ENCODE measurements at regions not wholly inside any gene's neighbourhood (a gene's known extent, or its start where the extent isn't known, plus 50 kb on each side); places are given as distances from the start of the nearest gene placed in this dataset.
"Not testable (repeated sequence)": the region's sequence is repeated elsewhere in the genome, so short reads cannot be mapped to it uniquely, and the experiment has no call there.

DNA sequence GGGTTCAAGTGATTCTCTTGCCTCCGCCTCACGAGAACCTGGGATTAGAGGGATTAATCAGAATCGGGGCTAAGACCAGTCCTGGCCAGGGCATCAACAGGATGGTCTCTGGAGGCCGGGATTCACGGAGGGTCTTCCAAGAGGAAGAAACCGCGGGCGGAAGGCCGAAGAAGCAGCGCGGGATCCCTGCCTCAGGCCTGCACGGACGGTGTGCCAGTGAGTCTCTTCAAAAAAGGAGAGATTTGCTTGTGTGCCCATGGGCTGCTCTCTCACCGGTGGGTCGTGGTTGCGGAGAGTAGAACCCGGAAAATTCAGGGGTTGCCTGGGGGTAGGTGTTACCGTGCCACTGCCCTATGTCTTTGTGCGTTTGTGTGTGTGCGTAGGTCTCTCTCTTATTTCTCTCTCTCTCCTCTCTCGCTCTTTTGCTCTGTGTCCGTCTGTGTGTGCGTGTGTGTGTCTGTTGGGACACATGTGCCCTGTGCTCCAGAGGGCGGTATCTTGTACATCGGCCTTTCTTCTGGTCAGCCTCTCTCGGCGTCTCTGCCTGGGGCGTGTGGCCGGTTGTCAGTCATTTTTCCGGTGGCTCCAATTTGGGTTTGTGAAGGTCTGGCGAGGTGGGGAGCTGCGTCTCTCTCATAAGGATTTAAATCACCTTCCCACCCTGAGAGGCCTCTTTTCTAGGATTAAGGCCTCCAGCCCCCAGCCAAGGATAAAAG lies 613.2 kb downstream of the KCNJ18 start:
- in situ Hi-C loops (cut with MboI; ENCODE audit: low sequenced_read_pairs, unreplicated experiment), result no loop called here
- TF ChIP-seq, protein P1, sequence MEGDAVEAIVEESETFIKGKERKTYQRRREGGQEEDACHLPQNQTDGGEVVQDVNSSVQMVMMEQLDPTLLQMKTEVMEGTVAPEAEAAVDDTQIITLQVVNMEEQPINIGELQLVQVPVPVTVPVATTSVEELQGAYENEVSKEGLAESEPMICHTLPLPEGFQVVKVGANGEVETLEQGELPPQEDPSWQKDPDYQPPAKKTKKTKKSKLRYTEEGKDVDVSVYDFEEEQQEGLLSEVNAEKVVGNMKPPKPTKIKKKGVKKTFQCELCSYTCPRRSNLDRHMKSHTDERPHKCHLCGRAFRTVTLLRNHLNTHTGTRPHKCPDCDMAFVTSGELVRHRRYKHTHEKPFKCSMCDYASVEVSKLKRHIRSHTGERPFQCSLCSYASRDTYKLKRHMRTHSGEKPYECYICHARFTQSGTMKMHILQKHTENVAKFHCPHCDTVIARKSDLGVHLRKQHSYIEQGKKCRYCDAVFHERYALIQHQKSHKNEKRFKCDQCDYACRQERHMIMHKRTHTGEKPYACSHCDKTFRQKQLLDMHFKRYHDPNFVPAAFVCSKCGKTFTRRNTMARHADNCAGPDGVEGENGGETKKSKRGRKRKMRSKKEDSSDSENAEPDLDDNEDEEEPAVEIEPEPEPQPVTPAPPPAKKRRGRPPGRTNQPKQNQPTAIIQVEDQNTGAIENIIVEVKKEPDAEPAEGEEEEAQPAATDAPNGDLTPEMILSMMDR (IDR thresholded peaks at IDR 0.05; ENCODE audit: borderline replicate concordance, control extremely low read depth, extremely low read depth, insufficient read depth, missing control alignments), result no peak
- no peak for DNase-seq (ENCODE audit: low spot score)

DNA sequence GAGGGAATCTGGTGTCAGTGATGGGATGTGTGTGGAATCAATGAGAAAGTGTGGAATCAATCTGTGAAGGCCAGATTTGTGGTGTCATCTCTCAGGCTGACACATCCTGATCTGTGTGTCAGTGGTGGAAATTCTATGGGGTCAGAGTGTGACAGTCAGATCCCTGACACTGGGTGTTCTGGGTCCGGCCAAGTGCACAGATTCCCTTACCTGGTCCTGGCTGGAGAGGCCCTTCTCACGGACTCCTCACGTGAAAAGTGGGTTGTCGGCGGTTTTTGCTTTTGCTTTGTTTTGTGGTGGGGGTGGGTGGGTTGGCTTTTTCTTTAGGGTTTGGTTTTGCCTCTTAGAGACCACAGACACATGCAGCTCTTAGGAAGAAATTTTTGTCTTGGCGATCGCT lies 618.0 kb downstream of the KCNJ18 start:
- DNase-seq (ENCODE audit: low spot score); in situ Hi-C loops (cut with MboI; ENCODE audit: low sequenced_read_pairs, unreplicated experiment): not testable (repeated sequence)

DNA sequence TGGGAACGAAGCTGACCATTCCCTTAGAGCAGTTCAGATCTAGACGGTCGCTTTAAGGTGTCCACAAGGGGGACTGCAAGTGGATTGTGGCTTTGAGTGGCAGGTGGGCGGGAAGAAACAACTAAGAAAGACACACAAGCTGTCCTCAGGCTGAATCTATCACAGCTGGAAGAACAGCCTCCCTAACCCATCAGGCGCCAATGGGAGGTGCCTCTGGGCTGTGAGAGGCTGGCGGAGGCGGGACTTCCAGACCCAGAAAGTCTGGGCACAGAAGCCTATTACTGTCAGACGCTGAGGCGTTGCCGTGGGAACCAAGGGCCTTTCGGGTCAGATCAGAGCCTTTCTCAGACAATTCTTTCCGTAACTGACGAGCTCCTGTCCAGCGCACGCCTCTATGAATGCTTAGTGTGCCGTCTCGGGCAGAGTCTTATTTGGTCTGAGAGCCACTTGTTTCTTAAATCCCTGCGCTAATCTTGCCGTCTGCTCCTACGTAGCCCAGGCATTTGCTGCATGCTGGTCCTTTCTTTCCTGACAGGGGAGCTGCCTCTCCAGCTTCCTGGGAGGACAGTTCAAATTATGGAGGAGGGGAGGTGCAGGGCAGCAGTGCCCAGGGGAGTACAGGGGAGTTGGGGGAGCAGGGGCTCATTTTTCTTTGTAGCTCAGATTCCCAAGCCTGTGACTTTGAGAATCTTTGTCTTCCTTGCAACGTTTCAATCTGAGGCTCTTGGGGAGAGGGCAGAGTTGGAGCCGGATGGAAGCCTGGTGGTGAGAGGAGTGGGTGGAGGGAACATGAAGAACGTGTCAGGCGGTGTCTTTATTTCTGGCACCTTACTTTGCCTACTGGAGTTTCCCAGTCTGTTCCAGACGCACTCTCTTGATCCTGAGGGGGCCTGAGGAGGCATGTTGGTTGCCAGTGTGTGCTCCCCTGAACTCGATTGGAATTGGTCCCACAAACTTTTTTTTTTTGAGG lies 618.7 kb downstream of the KCNJ18 start:
- no peak for DNase-seq (ENCODE audit: low spot score)
- in situ Hi-C loops (cut with MboI; ENCODE audit: low sequenced_read_pairs, unreplicated experiment), result no loop called here
- TF ChIP-seq, protein P1 (IDR thresholded peaks at IDR 0.05; ENCODE audit: borderline replicate concordance, control extremely low read depth, extremely low read depth, insufficient read depth, missing control alignments), result no peak

DNA sequence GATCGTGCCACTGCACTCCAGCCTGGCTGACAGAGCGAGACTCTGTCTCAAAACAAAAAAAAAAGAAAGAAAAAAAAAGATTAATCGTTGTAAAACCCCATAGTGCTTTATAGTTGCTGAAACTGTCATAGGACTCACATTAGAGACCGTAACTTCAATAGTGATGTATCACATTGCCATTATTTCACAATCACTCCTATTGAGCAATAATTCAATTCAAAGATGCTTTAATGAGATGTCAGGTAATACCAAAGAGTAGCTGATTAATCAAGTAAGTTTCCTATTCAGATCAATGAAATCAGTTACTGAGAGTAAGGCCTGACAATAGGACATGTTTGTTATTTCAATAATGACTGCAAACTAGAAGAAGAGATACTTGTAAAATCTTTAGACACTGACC lies 628.7 kb downstream of the KCNJ18 start:
- in situ Hi-C loops (cut with MboI; ENCODE audit: low sequenced_read_pairs, unreplicated experiment), result not testable (repeated sequence)

DNA sequence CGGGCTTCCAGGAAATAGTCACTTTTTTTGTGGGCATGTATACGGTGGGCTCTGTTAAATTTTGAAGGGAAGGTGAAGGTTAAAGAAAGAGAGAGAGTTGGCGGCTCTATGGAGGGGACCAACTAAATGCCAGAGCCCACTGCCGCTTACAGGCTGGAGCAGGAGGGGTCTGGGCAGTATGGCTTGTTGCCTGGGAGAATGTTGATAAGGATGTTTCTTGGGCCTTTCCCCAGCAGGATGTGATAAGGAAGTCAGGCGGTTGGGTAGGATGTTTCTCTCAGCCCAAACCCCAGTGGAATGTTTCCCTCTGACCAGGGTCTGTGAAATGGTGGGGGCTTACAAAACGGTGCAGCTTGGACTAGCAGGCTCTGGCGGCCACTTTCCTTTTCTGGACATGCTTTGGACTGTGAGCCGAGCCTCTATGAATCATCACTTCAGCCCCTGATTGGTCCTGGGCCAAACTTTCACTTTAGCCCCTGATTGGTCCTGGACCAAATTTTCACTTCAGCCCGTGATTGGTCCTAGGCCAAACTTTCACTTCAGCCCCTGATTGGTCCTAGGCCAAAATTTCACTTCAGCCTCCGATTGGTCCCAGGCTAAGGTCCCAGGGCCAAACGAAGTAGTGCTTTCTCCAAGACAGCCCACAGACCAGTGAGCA lies 630.7 kb downstream of the KCNJ18 start:
- DNase-seq (ENCODE audit: low spot score); in situ Hi-C loops (cut with MboI; ENCODE audit: low sequenced_read_pairs, unreplicated experiment): not testable (repeated sequence)

More for the DNA sequence above, 628.7 kb downstream of the KCNJ18 start:
- not testable (repeated sequence) for DNase-seq (ENCODE audit: low spot score)

DNA sequence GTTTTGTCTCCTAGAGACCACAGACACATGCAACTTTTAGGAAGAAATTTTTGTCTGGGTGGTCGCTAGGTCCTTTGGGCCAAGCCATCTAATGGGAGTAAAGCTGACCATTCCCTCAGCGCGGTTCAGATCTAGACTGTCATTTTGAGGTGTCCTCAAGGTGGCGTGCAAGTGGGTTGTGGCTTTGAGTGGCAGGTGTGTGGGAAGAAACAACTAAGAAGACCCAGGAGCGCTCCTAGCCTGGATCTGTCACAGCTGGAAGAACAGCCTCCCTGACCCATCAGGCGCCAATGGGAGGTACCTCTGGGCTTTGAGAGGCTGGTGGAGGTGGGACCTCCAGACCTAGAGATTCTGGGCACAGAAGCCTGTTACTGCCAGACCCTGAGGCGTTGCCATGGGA lies 645.1 kb downstream of the KCNJ18 start:
- TF ChIP-seq, protein P1 (IDR thresholded peaks at IDR 0.05; ENCODE audit: borderline replicate concordance, control extremely low read depth, extremely low read depth, insufficient read depth, missing control alignments), result no peak
- in situ Hi-C loops (cut with MboI; ENCODE audit: low sequenced_read_pairs, unreplicated experiment), result loop anchor here (25.0 kb wide), 1 partner anchor 125 kb away; no protein-coding TSS in a partner anchor
- no peak for DNase-seq (ENCODE audit: low spot score)

DNA sequence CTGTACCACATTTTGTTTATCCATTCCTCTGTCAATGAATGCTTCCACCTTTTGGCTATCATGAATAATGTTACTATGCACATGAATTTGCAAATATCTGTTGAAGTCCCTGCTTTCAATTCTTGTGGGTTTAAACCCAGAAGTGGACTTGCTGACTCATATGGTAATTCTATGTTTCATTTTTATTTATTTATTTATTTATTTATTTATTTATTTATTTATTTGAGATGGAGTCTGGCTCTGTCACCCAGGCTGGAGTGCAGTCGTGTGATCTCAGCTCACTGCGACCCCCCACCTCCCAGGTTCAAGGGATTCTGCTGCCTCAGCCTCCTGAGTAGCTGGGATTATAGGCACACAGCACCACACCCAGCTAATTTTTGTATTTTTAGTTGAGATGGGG lies 664.3 kb downstream of the KCNJ18 start:
- DNase-seq (ENCODE audit: low spot score); in situ Hi-C loops (cut with MboI; ENCODE audit: low sequenced_read_pairs, unreplicated experiment): not testable (repeated sequence)

DNA sequence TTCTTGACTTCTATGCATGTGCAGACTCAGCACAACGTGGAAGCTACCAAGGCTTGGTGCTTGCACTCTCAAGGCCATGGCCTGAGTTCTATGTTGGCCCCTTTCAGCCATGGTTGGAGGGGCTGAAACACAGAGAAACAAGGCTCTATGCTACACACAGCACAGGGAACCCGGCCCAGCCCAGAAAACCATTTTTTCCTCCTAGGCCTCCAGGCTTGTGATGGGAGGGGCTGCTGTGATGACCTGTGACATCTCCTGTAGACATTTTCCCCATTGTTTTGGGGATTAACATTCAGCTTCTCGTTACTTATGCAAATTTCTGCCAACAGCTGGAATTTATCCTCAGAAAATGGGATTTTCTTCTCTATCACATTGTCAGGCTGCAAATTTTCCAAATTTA lies 678.7 kb downstream of the KCNJ18 start:
- in situ Hi-C loops (cut with MboI; ENCODE audit: low sequenced_read_pairs, unreplicated experiment); DNase-seq (ENCODE audit: low spot score): not testable (repeated sequence)

DNA sequence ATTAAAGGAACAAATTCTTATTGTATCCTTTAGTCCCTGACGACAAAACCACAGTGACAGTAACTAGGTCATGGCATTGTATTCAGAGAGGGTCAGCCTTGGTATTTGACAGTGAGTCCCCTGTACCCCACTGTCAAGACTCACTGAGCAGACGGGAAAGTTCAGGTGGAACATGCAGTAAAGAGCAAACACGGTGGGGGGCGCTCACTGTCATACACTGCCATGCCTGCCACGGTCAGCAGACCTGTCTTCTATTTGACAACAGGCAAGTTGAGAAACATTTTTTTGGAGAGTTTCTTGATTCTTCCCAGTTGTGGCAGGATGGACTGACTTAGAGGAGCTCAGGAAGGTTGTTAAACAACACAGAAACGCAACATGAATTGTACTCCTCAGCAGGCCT lies 681.6 kb downstream of the KCNJ18 start:
- DNase-seq (ENCODE audit: low spot score), result no peak
- TF ChIP-seq, protein P1 (IDR thresholded peaks at IDR 0.05; ENCODE audit: borderline replicate concordance, control extremely low read depth, extremely low read depth, insufficient read depth, missing control alignments), result no peak
- in situ Hi-C loops (cut with MboI; ENCODE audit: low sequenced_read_pairs, unreplicated experiment), result no loop called here
